Superior temporal gyrus (tissue), 1 donor: ENCODE measurements at regions not wholly inside any gene's neighbourhood (a gene's known extent, or its start where the extent isn't known, plus 50 kb on each side); places are given as distances from the start of the nearest gene placed in this dataset.
"Not testable (repeated sequence)": the region's sequence is repeated elsewhere in the genome, so short reads cannot be mapped to it uniquely, and the experiment has no call there.

Experiments
- DNase-seq: peaks from one replicate; pipeline ENCODE4 v3.0.0-alpha.2; 2016; ENCODE audit errors: extremely low spot score

GRCh38 chr3:144458283-144458682 is 486.7 kb downstream of the DIPK2A start:
- no peak for DNase-seq

DNA sequence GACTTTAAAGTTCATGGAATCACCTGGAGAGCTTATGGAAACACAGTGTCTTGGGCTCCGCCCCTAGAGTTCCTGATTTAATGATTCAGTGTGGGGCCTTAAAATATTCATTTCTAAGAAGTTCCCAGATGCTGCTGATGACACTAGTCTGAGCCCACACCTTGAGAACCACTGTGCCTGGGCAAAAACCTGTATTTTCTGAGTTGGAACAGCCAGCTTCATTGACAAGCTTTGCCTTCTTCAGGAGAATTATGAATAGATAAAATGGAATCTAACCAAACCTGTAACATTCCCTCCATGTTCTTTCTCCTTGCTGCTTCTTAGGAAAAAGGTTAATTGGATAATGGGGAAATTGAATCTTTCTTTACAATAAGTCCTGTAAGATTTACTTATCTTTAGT is 490.7 kb downstream of the DIPK2A start:
- DNase-seq: no peak

GRCh38 chr3:144463911-144464310 is 492.3 kb downstream of the DIPK2A start:
- DNase-seq: no peak

DNA sequence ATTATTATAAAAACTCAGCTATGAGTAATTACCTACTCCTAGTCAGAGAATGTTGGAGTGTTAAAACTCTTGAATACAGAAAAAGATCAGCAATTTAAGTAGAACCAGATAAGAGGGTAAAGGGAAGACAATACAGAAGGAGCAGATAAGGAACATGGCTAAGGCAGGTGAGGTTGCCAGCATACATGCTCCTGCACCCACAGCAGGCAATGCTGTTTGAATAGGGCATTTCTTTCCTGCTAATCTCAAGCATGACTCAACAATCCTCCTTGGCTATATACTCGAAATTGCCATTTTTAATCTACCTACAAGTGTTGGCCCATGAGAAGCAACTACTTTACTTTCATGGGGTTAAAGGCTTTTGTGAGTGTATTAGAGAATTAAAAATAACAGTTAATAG is 494.5 kb downstream of the DIPK2A start:
- DNase-seq: no peak

GRCh38 chr3:144466540-144466939 is 494.9 kb downstream of the DIPK2A start:
- DNase-seq: no peak

DNA sequence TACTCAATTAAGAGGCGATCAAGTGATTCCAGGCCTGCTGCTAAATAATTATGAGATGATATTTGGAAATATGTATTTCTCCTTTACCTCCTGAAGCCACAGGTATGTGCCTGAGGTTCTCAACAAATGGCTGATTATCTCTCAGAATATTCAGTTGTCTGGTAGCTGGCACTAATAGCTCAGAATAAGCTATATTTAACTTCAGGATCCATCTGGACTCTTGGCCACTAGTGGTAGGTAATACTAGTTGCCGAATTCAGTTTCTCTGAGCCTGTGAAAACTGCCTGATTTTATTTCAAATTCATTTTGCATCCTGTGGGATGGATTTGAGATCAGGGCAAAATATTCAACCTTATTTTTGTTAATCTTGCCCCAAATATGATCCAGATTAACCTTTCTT is 499.0 kb downstream of the DIPK2A start:
- DNase-seq: no peak

DNA sequence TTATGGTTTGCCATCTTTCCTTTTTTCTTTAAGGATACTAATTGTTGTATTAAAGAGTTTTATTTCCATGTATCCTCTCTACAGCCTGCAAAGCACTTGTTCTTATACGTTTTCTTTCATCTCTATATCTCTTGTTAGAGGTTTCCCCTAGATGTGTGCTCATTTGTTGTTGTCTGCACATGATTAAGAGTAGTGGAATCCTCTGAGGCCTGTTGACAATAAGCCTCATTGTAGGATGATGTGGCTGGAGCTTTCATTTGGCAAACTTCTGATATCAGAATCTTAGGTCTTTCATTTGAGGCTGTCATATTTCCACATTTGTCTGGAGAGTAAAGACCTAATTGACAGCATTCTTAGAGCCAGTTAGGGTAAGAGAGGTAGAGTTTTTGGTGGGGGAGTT is 506.0 kb downstream of the DIPK2A start:
- DNase-seq: no peak

DNA sequence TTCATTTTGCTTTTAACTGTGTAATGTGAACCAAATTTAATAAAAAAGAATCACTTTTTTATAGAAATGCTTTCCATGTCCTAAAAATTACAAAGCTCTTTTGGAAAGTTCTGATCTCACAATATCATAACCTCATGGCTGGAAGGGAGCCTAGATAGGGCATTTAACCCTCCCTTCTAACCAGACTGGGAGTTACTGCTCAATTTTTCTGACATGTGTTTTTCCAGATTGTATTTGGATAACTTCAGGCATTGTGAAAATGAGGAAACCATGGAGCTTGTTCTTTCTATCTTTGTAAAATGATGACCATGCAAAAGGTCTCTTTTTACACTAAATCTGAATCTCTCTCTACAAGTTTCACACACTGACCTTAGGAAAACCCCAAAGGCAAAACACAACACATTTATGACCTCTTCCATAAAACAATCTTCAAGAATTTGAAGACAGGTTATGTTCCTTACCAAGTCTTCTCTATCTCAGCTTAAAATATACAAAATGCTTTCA is 508.8 kb downstream of the DIPK2A start:
- no peak for DNase-seq

DNA sequence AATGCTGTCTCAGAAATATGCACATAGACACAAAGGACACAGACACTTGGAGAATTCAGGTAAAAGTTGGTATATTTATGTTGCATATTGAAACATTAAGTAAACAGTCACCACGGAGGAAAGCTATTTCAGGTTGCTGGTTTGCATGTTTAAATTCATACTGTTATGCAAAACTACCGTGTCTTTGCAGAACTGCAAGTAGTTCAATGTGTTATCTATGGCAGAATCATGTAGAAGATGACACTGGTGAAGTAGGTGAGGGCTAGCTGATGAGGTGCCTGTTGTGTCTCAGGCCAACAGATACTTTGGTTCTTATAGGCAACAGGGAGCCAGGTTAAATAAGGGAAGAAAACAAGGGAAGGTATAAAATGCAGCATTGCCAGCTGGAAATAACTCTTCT is 511.3 kb downstream of the DIPK2A start:
- no peak for DNase-seq

GRCh38 chr3:144487011-144487410 is 515.4 kb downstream of the DIPK2A start:
- no peak for DNase-seq

GRCh38 chr3:144488927-144489326 is 517.3 kb downstream of the DIPK2A start:
- DNase-seq: no peak

GRCh38 chr3:144491333-144491732 is 519.7 kb downstream of the DIPK2A start:
- no peak for DNase-seq

GRCh38 chr3:144494651-144495050 is 523.0 kb downstream of the DIPK2A start:
- not testable (repeated sequence) for DNase-seq

GRCh38 chr3:144496141-144496835 is 524.7 kb downstream of the DIPK2A start:
- DNase-seq: no peak

- no peak for DNase-seq
Measured at GRCh38 chr3:144497452-144497851, 525.8 kb downstream of the DIPK2A start.

DNA sequence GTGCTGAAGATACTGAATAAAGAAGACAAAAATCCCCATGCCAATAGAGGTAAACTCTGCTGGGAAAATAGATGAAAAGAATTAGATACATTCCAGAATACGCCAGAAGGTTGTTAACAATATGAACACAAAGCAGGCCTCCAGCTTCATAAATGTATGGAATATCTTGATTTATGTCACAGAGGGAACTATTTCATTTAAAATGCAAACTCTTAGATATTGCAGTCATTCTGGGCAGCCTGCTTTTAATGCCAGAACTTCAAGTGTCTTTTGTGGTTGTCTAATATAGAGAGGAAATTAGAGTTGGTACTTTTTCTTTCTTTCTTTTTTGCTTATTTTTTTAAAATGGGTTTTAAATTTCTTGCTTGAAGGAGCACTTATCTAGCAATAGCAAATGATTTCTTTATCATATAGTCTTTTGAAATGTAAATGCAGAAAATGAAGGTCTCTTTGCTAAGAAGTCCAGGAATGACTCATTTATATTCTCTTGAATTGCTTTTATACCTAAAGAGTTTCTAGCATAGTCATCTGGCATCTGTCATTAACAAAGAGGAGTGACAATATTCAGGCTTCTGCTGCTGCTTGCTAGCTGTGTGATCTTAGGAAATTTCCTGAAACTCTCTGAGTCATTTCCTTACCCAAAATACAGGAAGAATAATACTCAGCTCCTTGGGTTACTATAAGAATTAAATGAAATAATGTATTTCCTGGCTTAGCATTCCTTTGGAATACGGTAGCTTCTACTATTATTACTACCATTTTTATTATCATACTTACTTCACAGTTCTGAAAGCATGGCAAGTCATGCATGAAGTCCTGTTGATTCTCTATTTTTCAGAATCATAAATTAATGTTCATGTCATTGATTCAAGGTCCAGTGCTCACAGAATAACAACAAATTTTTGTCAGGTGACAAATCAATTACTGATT is 527.6 kb downstream of the DIPK2A start:
- DNase-seq: no peak

GRCh38 chr3:144501467-144501866 is 529.8 kb downstream of the DIPK2A start:
- DNase-seq: no peak

DNA sequence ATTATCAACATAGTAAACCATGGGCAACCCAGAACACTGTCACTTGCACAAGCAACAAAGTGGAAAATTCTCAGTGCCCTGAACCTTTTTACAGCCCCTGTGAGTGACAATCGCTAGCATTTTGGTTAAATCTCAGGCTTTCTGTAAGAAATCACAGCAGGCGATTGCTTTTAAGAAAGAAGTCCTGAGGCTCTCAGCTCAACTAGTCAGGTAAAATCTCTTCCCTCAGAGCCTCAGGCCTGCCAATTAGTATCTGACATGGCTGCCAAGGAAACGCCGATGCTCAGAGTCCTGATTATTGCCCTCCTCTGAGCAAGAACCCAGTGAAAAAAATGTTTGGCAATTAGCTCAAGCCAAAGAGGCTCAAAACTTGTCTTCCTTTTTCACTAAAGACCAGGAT is 530.8 kb downstream of the DIPK2A start:
- no peak for DNase-seq

DNA sequence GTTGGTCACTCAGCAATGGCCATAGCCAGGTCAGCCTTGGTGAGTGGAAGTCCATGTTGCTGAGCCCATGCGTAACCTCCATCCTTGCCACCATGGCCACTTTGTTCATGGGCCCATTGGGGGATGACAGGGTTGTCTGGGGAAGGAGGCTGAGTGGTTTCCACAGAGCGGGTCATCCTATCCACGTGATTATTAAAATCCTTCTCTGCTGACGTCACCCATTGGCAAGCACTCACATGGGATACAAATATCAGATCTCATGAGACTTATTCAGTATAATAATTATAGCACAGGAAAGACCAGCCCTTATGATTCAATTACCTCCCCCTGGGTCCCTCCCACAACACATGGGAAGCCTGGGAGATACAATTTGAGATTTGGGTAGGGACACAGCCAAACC is 534.8 kb downstream of the DIPK2A start:
- DNase-seq: not testable (repeated sequence)

DNA sequence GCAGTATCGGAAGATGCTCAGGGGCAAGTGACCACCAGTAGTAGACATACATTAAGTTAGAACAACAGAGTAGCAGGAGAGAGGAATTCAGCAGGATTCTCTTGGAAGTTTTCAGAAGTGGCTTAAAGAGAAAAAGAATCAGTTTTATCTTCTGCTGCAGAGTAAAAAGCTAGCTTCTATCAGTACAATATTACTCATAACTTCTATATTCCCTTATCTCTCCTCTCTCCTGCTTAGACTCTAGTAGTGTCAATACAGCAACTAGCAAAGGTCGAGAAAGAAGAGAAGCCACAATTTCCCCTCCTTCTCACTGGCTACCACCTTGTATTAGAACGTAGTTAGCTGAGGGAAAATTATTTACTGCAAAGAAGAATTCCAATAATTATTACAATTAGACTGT is 539.7 kb downstream of the DIPK2A start:
- DNase-seq: no peak

DNA sequence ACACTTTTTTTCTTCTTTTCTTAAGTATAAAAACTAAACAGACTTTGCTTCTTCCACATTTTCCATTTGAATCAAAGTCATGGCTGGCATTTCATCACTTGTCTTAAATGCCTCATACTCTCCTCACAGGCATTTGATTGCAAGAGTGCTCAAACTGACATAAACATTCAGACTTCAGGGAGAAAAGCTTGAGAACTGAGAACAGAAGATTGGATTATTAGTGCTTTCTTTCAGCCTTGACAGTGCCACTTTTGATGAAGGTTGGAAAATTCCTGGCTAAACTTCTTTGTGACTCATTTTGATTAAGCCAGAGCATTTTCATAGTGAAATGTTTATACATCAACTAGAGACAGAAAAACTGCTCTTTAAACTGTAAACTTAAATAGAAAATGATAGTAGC is 544.4 kb downstream of the DIPK2A start:
- no peak for DNase-seq

GRCh38 chr3:144516589-144516988 is 545.0 kb downstream of the DIPK2A start:
- no peak for DNase-seq

DNA sequence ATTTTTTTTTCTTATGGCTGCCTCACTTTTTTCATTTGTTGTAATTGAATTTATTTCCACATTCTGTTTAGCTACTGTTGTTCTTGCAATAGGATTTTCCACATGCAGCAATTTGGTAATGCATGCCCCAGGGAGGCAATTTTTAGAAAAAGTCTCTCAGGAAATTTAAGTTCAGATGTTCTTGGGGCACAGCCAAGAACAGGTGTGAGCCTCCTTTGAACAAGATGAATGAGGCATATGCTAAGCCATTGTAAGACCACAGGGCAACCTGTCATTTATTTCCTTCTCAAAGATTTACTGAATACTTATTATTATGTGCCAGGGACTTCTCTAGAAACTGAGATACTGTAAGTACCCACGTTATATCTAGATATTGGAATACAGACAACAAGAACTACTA is 549.5 kb downstream of the DIPK2A start:
- DNase-seq: no peak
